ENCODE measurements at regions not wholly inside any gene's neighbourhood (a gene's known extent, or its start where the extent isn't known, plus 50 kb on each side); places are given as distances from the start of the nearest gene placed in this dataset.

GRCh38 chr6:112929641-112930040 is 582.5 kb downstream of the RFPL4B start:
- TF ChIP-seq, protein P1, sequence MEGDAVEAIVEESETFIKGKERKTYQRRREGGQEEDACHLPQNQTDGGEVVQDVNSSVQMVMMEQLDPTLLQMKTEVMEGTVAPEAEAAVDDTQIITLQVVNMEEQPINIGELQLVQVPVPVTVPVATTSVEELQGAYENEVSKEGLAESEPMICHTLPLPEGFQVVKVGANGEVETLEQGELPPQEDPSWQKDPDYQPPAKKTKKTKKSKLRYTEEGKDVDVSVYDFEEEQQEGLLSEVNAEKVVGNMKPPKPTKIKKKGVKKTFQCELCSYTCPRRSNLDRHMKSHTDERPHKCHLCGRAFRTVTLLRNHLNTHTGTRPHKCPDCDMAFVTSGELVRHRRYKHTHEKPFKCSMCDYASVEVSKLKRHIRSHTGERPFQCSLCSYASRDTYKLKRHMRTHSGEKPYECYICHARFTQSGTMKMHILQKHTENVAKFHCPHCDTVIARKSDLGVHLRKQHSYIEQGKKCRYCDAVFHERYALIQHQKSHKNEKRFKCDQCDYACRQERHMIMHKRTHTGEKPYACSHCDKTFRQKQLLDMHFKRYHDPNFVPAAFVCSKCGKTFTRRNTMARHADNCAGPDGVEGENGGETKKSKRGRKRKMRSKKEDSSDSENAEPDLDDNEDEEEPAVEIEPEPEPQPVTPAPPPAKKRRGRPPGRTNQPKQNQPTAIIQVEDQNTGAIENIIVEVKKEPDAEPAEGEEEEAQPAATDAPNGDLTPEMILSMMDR (conservative IDR thresholded peaks at IDR 0.05; ENCODE audit: low read depth, low read length) = no peak
- DNase-seq (ENCODE audit: low read depth) = no peak
- no peak overlapping the region for H3K4me3 ChIP-seq (ENCODE audit: low read depth, low read length)

GRCh38 chr6:112931832-112932231 is 584.7 kb downstream of the RFPL4B start:
- no peak for DNase-seq (ENCODE audit: low read depth)
- TF ChIP-seq, protein P1 (conservative IDR thresholded peaks at IDR 0.05; ENCODE audit: low read depth, low read length) = no peak
- no peak overlapping the region for H3K4me3 ChIP-seq (ENCODE audit: low read depth, low read length)

GRCh38 chr6:112933947-112934346 is 586.8 kb downstream of the RFPL4B start:
- no peak for DNase-seq (ENCODE audit: low read depth)
- TF ChIP-seq, protein P1 (conservative IDR thresholded peaks at IDR 0.05; ENCODE audit: low read depth, low read length) = no peak
- H3K4me3 ChIP-seq (ENCODE audit: low read depth, low read length) = no peak overlapping the region

DNA sequence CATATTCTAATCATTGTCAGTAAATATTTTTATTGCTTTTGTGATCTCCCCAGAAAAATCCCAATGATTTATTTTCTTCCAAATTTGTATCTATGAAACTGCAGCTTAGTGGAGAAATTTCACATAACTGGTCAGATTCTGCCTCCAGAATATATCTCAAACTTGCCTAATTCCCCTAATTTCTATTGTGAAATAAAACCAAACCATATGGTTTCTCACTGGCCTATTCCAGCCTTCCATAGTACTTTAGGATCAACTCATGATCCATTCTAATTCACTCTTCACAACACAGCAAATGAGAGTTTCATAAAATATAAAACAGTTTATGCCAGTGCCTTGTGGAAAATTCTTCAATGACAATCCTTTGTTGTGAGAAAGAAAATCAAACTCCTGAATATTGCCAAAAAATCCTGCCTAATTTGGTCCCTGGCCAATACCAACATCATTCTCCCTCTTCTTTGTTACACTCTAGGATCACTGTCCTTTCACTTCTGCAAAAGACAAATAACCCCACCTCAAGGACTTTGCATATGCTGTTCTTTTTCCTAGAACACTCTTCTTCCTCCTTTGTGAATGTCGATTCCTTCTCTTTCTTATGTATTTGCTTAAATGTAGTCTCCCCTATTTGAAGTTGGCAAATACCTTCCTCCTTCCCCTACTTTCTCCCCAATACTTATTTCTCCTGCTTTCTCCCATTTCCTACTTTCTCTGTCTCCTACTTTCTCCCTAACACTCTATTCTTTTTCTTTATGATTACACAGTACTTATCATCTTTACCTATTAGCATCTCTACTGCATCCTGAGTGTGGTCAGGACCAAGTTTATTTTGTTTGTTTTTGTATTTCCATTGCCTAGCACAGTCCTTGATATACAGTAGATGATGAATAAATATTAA is 587.5 kb downstream of the RFPL4B start:
- TF ChIP-seq, protein P1 (conservative IDR thresholded peaks at IDR 0.05; ENCODE audit: low read depth, low read length) = no peak
- H3K4me3 ChIP-seq (ENCODE audit: low read depth, low read length) = no peak overlapping the region
- no peak for DNase-seq (ENCODE audit: low read depth)

GRCh38 chr6:112935402-112936078 is 588.4 kb downstream of the RFPL4B start:
- no peak for DNase-seq (ENCODE audit: low read depth)
- no peak overlapping the region for H3K4me3 ChIP-seq (ENCODE audit: low read depth, low read length)
- TF ChIP-seq, protein P1 (conservative IDR thresholded peaks at IDR 0.05; ENCODE audit: low read depth, low read length) = no peak

DNA sequence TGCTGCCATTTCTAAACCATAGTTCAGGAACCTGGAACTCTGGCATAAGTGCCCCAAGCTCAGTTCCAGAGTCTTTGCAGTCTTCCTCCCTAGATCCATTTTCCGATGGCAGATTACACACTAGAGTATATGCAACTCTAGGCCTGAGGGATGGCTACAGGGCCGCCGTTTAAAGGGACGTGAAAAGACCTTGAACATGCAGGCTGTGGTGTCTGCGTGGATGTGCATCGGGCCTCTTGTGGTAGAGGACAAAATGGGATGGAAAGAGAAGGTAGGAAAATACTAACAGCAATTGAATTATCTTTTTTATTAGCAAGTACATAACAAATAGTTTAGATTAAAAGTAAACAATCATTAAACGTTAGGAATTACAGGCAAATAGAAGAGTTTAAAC is 588.9 kb downstream of the RFPL4B start:
- TF ChIP-seq, protein P1 (conservative IDR thresholded peaks at IDR 0.05; ENCODE audit: low read depth, low read length) = no peak
- no peak for DNase-seq (ENCODE audit: low read depth)
- H3K4me3 ChIP-seq (ENCODE audit: low read depth, low read length) = no peak overlapping the region
